PC-9 (cell line): ENCODE measurements at regions not wholly inside any gene's neighbourhood (a gene's known extent, or its start where the extent isn't known, plus 50 kb on each side); places are given as distances from the start of the nearest gene placed in this dataset.

ENCODE experiments used
- BruUV-seq: library from RNA; stranded (reverse); fragments of 400-500 nt; replicated peaks from 2 replicates; lab custom pipeline; 2021; lab: Mats Ljungman, UMichigan
- CTCF ChIA-PET: fragments of 300-600 bp; sonication (Branson Sonifier 250); formaldehyde crosslinking; loops from one replicate; lab custom pipeline; 2022; ENCODE audit warnings: antibody characterized with exemption; lab: Charles Lee
- POLR2A ChIA-PET: fragments of 300-600 bp; sonication (Branson Sonifier 250); formaldehyde crosslinking; loops from one replicate; lab custom pipeline; 2022; ENCODE audit warnings: antibody characterized with exemption; ENCODE audit not compliant: unreplicated experiment; lab: Charles Lee
- DNase-seq, 2 experiments: peaks; one replicate each; pipeline versions ENCODE4 v3.0.0 to v3.0.0-alpha.2; 2015 to 2022; ENCODE audit warnings: mixed read lengths in 1 of 2
- H2AFZ ChIP-seq: fragments of 200-600 bp; sonication (generic); 2 replicates; pipeline ENCODE4 v1.8.1; 2017; ENCODE audit warnings: antibody characterized with exemption
- H3F3A ChIP-seq: fragments of 200-600 bp; sonication (generic); 2 replicates; pipeline ENCODE4 v1.8.1; 2017; ENCODE audit warnings: antibody characterized with exemption, mild to moderate bottlenecking, low read depth; ENCODE audit not compliant: insufficient read depth
- H3K27ac ChIP-seq: fragments of 200-600 bp; sonication (generic); 2 replicates; pipeline ENCODE4 v1.6.1; 2016; ENCODE audit warnings: mixed run types
- H3K27me3 ChIP-seq: fragments of 200-600 bp; sonication (generic); 2 replicates; pipeline ENCODE4 v1.6.1; 2016; ENCODE audit warnings: low read depth, mixed run types; ENCODE audit not compliant: insufficient read depth
- H3K36me3 ChIP-seq: fragments of 200-600 bp; sonication (generic); 2 replicates; pipeline ENCODE4 v1.6.1; 2016; ENCODE audit warnings: low read depth, mixed run types
- H3K4me1 ChIP-seq: fragments of 200-600 bp; sonication (generic); replicated peaks from 2 replicates; pipeline ENCODE4 v1.6.1; 2016; ENCODE audit warnings: mixed run types; ENCODE audit not compliant: insufficient read depth
- H3K4me2 ChIP-seq: fragments of 200-600 bp; sonication (generic); 2 replicates; pipeline ENCODE4 v1.6.1; 2017; ENCODE audit warnings: mixed run types
- H3K4me3 ChIP-seq: fragments of 200-600 bp; sonication (generic); 2 replicates; pipeline ENCODE4 v1.6.1; 2016; ENCODE audit warnings: mixed run types
- H3K79me2 ChIP-seq: fragments of 200-600 bp; sonication (generic); 2 replicates; pipeline ENCODE4 v1.6.1; 2017; ENCODE audit warnings: low read depth, mixed run types
- H3K9me2 ChIP-seq: fragments of 200-600 bp; sonication (generic); 2 replicates; pipeline ENCODE4 v1.8.1; 2017; ENCODE audit warnings: mild to moderate bottlenecking; ENCODE audit not compliant: insufficient read depth
- H3K9me3 ChIP-seq: fragments of 200-600 bp; sonication (generic); 2 replicates; pipeline ENCODE4 v1.8.1; 2016; ENCODE audit warnings: low read depth; ENCODE audit not compliant: insufficient read depth
- H4K20me1 ChIP-seq: fragments of 200-600 bp; sonication (generic); 2 replicates; pipeline ENCODE4 v1.8.1; 2017; ENCODE audit not compliant: insufficient read depth
- EZH2 ChIP-seq: fragments of 200-600 bp; sonication (generic); IDR thresholded peaks from 2 replicates; pipeline ENCODE4 v1.8.0; 2017; ENCODE audit warnings: antibody characterized with exemption, low read depth
- intact Hi-C: fragments of 100-400 bp; cut with micrococcal nuclease; formaldehyde crosslinking; loops from one replicate; pipeline ENCODE4 v1.10.0; 2022; ENCODE audit not compliant: unreplicated experiment
- TF ChIP-seq, protein P1 (sequence below): fragments of 200-600 bp; sonication (generic); conservative IDR thresholded peaks from 2 replicates; pipeline ENCODE4 v1.6.1; 2017; ENCODE audit warnings: mixed run types, antibody characterized with exemption, mild to moderate bottlenecking, moderate library complexity

DNA sequence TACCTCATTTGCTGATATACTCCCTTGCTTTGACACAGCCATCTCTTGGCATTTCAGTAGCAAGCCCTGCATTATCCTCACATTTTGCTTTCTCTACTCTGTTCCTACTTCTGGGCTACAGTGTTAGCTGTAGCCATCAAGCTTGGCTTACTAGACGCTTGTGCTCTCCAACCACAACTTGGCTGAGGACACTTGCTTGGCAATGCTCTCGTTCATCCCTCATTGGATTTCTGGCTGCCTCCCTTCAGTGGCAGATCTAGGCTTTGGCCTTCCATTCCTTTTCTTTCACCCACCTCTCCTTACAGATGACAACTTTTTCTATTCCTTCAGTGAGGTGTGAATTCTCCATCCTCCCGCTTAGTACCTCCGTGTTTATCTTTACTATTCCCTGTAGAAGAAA is 428.7 kb upstream of the LRRC7 start:
- H3K9me2 ChIP-seq, result peaks cover 5% of the 10 kb centered on the region; the same call in 1 of the 2 replicates
- no peaks in the 10 kb centered on the region for H4K20me1 ChIP-seq
- BruUV-seq, result no TSS peak
- no peaks in the 10 kb centered on the region for H3K36me3 ChIP-seq
- no peaks in the 10 kb centered on the region for H3K9me3 ChIP-seq
- H3K4me3 ChIP-seq, result no peak overlapping the region
- POLR2A ChIA-PET, result no interaction called here
- H3K27me3 ChIP-seq, result no peaks in the 10 kb centered on the region
- H3K4me2 ChIP-seq, result no peak overlapping the region
- DNase-seq, result no peak
- no peak for TF ChIP-seq EZH2
- TF ChIP-seq, protein P1, sequence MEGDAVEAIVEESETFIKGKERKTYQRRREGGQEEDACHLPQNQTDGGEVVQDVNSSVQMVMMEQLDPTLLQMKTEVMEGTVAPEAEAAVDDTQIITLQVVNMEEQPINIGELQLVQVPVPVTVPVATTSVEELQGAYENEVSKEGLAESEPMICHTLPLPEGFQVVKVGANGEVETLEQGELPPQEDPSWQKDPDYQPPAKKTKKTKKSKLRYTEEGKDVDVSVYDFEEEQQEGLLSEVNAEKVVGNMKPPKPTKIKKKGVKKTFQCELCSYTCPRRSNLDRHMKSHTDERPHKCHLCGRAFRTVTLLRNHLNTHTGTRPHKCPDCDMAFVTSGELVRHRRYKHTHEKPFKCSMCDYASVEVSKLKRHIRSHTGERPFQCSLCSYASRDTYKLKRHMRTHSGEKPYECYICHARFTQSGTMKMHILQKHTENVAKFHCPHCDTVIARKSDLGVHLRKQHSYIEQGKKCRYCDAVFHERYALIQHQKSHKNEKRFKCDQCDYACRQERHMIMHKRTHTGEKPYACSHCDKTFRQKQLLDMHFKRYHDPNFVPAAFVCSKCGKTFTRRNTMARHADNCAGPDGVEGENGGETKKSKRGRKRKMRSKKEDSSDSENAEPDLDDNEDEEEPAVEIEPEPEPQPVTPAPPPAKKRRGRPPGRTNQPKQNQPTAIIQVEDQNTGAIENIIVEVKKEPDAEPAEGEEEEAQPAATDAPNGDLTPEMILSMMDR, result no peak
- H3K27ac ChIP-seq, result no peak overlapping the region
- H3F3A ChIP-seq, result no peaks in the 10 kb centered on the region
- no peaks in the 10 kb centered on the region for H3K79me2 ChIP-seq
- H2AFZ ChIP-seq, result no peak overlapping the region
- H3K4me1 ChIP-seq, result no peaks in the 10 kb centered on the region
- intact Hi-C loops, result no loop called here
- CTCF ChIA-PET, result no interaction called here

DNA sequence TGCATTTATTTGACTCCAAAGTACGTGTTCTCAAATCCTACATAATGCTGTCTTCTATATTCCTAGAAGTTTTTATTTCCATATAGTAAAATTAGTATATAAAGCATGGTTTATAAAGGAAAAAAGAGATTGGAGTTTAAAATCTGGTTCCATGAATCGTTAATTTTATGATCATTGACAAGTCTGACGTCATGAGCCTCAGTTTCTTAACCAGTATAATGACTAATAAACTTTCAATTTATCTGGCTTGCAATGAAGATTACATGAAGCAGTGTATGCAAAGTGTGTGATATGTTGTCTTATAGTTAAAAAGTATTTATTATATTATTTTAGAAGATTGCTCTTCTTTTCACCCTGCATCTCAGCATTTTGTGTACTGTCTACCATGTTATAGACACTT is 421.4 kb upstream of the LRRC7 start:
- no peaks in the 10 kb centered on the region for H3K4me1 ChIP-seq
- intact Hi-C loops, result no loop called here
- H3K79me2 ChIP-seq, result no peaks in the 10 kb centered on the region
- H3K27me3 ChIP-seq, result no peaks in the 10 kb centered on the region
- no peaks in the 10 kb centered on the region for H3K9me2 ChIP-seq
- no peaks in the 10 kb centered on the region for H4K20me1 ChIP-seq
- no peaks in the 10 kb centered on the region for H3K9me3 ChIP-seq
- no TSS peak for BruUV-seq
- CTCF ChIA-PET, result no interaction called here
- H3K4me2 ChIP-seq, result no peak overlapping the region
- no peaks in the 10 kb centered on the region for H3K36me3 ChIP-seq
- no peaks in the 10 kb centered on the region for H3F3A ChIP-seq
- no peak overlapping the region for H2AFZ ChIP-seq
- no peak overlapping the region for H3K4me3 ChIP-seq
- TF ChIP-seq EZH2, result no peak
- TF ChIP-seq, protein P1, result no peak
- no peak for DNase-seq
- POLR2A ChIA-PET, result no interaction called here
- H3K27ac ChIP-seq, result no peak overlapping the region

DNA sequence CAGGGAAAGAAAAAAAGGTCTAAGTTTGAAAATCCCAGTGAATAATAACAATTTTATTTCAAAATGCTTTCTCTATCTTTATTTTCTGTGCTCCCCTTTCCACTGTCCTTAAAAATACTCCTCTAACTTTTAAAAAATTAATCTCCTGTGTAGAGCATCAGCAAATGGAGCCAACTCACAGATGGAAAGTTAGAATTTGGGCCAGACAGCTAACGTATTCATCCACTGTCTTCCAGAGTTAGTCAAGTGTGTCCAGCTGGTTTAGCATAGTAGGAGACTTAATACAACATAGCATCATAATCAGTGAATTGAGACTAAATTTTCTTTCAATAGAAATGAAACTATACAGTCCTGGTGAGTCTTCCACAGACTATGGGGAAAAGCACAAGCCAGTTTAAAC is 419.0 kb upstream of the LRRC7 start:
- Histone ChIP-seq H3K4me3 (no peak overlapping the region), H4K20me1 (no peaks in the 10 kb centered on the region), H3K9me2 (no peaks in the 10 kb centered on the region), H3K79me2 (no peaks in the 10 kb centered on the region), H3K4me1 (no peaks in the 10 kb centered on the region), H3K27ac (no peak overlapping the region), H3K9me3 (no peaks in the 10 kb centered on the region), H3K4me2 (no peak overlapping the region), H3K27me3 (no peaks in the 10 kb centered on the region), H3F3A (no peaks in the 10 kb centered on the region), H3K36me3 (no peaks in the 10 kb centered on the region), H2AFZ (no peak overlapping the region)
- intact Hi-C loops, result no loop called here
- BruUV-seq, result no TSS peak
- ChIA-PET POLR2A (no interaction called here), CTCF (interaction anchor here (0.6 kb wide), 1 partner anchor 883 kb away, joined by 3 read pairs; no protein-coding TSS in a partner anchor)
- no peak for DNase-seq
- TF ChIP-seq EZH2, result no peak
